Panc1 (cell line): ENCODE measurements at regions not wholly inside any gene's neighbourhood (a gene's known extent, or its start where the extent isn't known, plus 50 kb on each side); places are given as distances from the start of the nearest gene placed in this dataset.

Experiments
- ATAC-seq: fragments of 200-7000 bp; cut with Tn5 transposase; 2 replicates; pipeline ENCODE4 v1.9.1; 2020; ENCODE audit warnings: mild to moderate bottlenecking, moderate library complexity
- BruUV-seq: library from RNA; stranded (reverse); fragments of 400-500 nt; replicated peaks from 2 replicates; lab custom pipeline; 2021; lab: Mats Ljungman, UMichigan
- CTCF ChIA-PET: fragments of 300-600 bp; sonication (Branson Sonifier 250); formaldehyde crosslinking; loops from one replicate; lab custom pipeline; 2022; ENCODE audit warnings: antibody characterized with exemption; lab: Charles Lee
- POLR2A ChIA-PET: fragments of 300-600 bp; sonication (Branson Sonifier 250); formaldehyde crosslinking; loops from one replicate; lab custom pipeline; 2022; ENCODE audit warnings: antibody characterized with exemption; lab: Charles Lee
- DNase-seq: peaks from one replicate; pipeline ENCODE4 v3.0.0-alpha.2; 2010; ENCODE audit warnings: low read depth, low spot score
- H3K27ac ChIP-seq: 2 replicates; pipeline ENCODE4 v1.5.1; 2011; ENCODE audit warnings: mild to moderate bottlenecking, low read length, inconsistent platforms
- H3K27me3 ChIP-seq: fragments of 200-500 bp; sonication (Bioruptor generic); 2 replicates; pipeline ENCODE4 v1.6.0; 2014; ENCODE audit warnings: low read length, inconsistent platforms; ENCODE audit not compliant: control insufficient read depth, insufficient read depth
- H3K36me3 ChIP-seq: fragments of 200-500 bp; sonication (Bioruptor generic); 2 replicates; pipeline ENCODE4 v1.5.1; 2014; ENCODE audit warnings: inconsistent platforms, mild to moderate bottlenecking, low read length, moderate library complexity; ENCODE audit not compliant: control insufficient read depth, insufficient read depth
- H3K4me1 ChIP-seq: 2 replicates; pipeline ENCODE4 v1.5.1; 2011; ENCODE audit warnings: inconsistent platforms, mild to moderate bottlenecking, low read length, moderate library complexity; ENCODE audit not compliant: control insufficient read depth, insufficient read depth
- H3K4me3 ChIP-seq, 2 experiments: 2 replicates each; pipeline ENCODE4 v1.5.1; 2011 to 2012; ENCODE audit warnings: low read depth in 2 of 2, low read length in 2 of 2, mild to moderate bottlenecking in 2 of 2, inconsistent platforms in 1 of 2, moderate library complexity in 1 of 2
- H3K9me3 ChIP-seq: fragments of 200-500 bp; sonication (Bioruptor generic); 2 replicates; pipeline ENCODE4 v1.5.1; 2014; ENCODE audit warnings: low read depth, mild to moderate bottlenecking, inconsistent platforms, low read length, moderate library complexity; ENCODE audit not compliant: control insufficient read depth, insufficient read depth
- CTCF ChIP-seq: fragments of 450-650 bp; IDR thresholded peaks from 2 replicates; pipeline ENCODE4 v1.5.1; 2017; ENCODE audit warnings: mild to moderate bottlenecking
- POLR2AphosphoS5 ChIP-seq: IDR thresholded peaks from 2 replicates; pipeline ENCODE4 v1.6.1; 2012; ENCODE audit warnings: mild to moderate bottlenecking, low read depth, low read length, moderate library complexity
- REST ChIP-seq, 2 experiments: IDR thresholded peaks; 2 replicates each; pipeline ENCODE4 v1.6.1; 2011 to 2012; ENCODE audit warnings: low read depth in 2 of 2, control low read depth in 1 of 2, low read length in 1 of 2, mild to moderate bottlenecking in 1 of 2, moderate library complexity in 1 of 2; ENCODE audit not compliant: insufficient read depth in 1 of 2
- SIN3A ChIP-seq: IDR thresholded peaks from 2 replicates; pipeline ENCODE4 v1.6.1; 2012; ENCODE audit warnings: low read depth, mild to moderate bottlenecking, low read length, moderate library complexity, borderline replicate concordance; ENCODE audit not compliant: insufficient read depth
- TCF7L2 ChIP-seq: IDR thresholded peaks from 2 replicates; pipeline ENCODE4 v1.6.1; 2011; ENCODE audit warnings: mild to moderate bottlenecking, low read depth, low read length, inconsistent platforms
- in situ Hi-C: cut with HindIII; loops from 2 replicates; pipeline ENCODE4 v1.10.0; 2016; ENCODE audit warnings: low sequenced_read_pairs, low pct_unique_long_range_greater_than_20kb
- intact Hi-C: fragments of 100-400 bp; cut with micrococcal nuclease; formaldehyde crosslinking; loops from one replicate; pipeline ENCODE4 v1.10.0; 2022; ENCODE audit not compliant: unreplicated experiment

DNA sequence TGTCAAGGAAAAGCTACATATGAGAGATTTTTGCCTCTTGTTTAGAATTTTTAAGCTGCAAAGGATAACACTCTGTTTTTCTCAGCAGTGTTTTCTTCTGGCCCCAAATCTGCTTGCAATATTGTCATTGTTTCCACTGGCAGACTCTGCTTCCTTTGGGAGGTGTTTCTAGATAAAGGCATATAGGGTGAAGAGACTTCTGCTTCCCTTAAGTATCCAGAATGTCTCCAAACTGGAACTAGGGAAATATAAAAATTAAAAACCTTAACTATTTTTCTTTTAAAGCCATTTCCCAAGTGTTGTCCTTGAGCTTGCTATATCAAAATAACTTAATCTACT lies 225.8 kb downstream of the CGGBP1 start:
- TF ChIP-seq CTCF (no peak), SIN3A (no peak), REST (IDR thresholded peaks at IDR 0.05; ENCODE audit: insufficient read depth in 1 of 2, low read depth in 2 of 2, low read length in 1 of 2) (no peak), TCF7L2 (no peak), POLR2AphosphoS5 (no peak)
- no peak overlapping the region for H3K27ac ChIP-seq
- no peaks in the 10 kb centered on the region for H3K27me3 ChIP-seq
- ChIA-PET CTCF (no interaction called here), POLR2A (no interaction called here)
- no peak overlapping the region for H3K4me3 ChIP-seq
- DNase-seq (no peak), ATAC-seq (no peak)
- intact Hi-C loops = no loop called here
- no peaks in the 10 kb centered on the region for H3K4me1 ChIP-seq
- H3K36me3 ChIP-seq = no peaks in the 10 kb centered on the region
- in situ Hi-C loops = no loop called here
- H3K9me3 ChIP-seq = no peaks in the 10 kb centered on the region
- no TSS peak for BruUV-seq

- ATAC-seq (no peak), DNase-seq (no peak)
- H3K27ac ChIP-seq = no peak overlapping the region
- BruUV-seq = no TSS peak
- POLR2A ChIA-PET = no interaction called here
- intact Hi-C loops (no loop called here), in situ Hi-C loops (no loop called here)
- H3K4me3 ChIP-seq = no peak overlapping the region
- no peak for TF ChIP-seq CTCF
- no peak for TF ChIP-seq SIN3A
- no peak for TF ChIP-seq REST (IDR thresholded peaks at IDR 0.05; ENCODE audit: insufficient read depth in 1 of 2, low read depth in 2 of 2, low read length in 1 of 2)
- TF ChIP-seq POLR2AphosphoS5 = no peak
- TF ChIP-seq TCF7L2 = no peak
- no peaks in the 10 kb centered on the region for H3K36me3 ChIP-seq
- no peaks in the 10 kb centered on the region for H3K9me3 ChIP-seq
- no peaks in the 10 kb centered on the region for H3K4me1 ChIP-seq
- CTCF ChIA-PET = no interaction called here
- no peaks in the 10 kb centered on the region for H3K27me3 ChIP-seq
Observed at GRCh38 chr3:87828046-87828445, 230.8 kb downstream of the CGGBP1 start.
